ENCODE measurements at regions not wholly inside any gene's neighbourhood (a gene's known extent, or its start where the extent isn't known, plus 50 kb on each side); places are given as distances from the start of the nearest gene placed in this dataset.

GRCh38 chr2:11018651-11019185, 107.0 kb downstream of the KCNF1 start:
- DNase-seq = no peak

GRCh38 chr2:11019614-11020013, 107.9 kb downstream of the KCNF1 start:
- DNase-seq = no peak

- no peak for DNase-seq
These were observed 110.3 kb downstream of the KCNF1 start for GRCh38 chr2:11022064-11022463.

- no peak for DNase-seq
These were observed 111.0 kb downstream of the KCNF1 start for GRCh38 chr2:11022591-11023273.

GRCh38 chr2:11023326-11024258, 111.9 kb downstream of the KCNF1 start:
- DNase-seq = no peak

GRCh38 chr2:11024259-11024645, 112.5 kb downstream of the KCNF1 start:
- DNase-seq = no peak

GRCh38 chr2:11024687-11025086, 113.0 kb downstream of the KCNF1 start:
- DNase-seq = no peak

- DNase-seq = no peak
These were observed 114.7 kb downstream of the KCNF1 start for GRCh38 chr2:11026286-11026921.

GRCh38 chr2:11027195-11027594, 115.5 kb downstream of the KCNF1 start:
- DNase-seq = no peak

GRCh38 chr2:11028407-11028916, 116.7 kb downstream of the KCNF1 start:
- no peak for DNase-seq

GRCh38 chr2:11029136-11029535, 117.4 kb downstream of the KCNF1 start:
- DNase-seq = no peak

- DNase-seq = no peak
These were observed 118.3 kb downstream of the KCNF1 start for GRCh38 chr2:11030036-11030435.

- DNase-seq = no peak
These were observed 119.2 kb downstream of the KCNF1 start for GRCh38 chr2:11030909-11031308.

- DNase-seq = no peak
These were observed 120.1 kb downstream of the KCNF1 start for GRCh38 chr2:11031876-11032275.

GRCh38 chr2:11032396-11032795, 120.7 kb downstream of the KCNF1 start:
- DNase-seq = no peak

- no peak for DNase-seq
These were observed 121.4 kb downstream of the KCNF1 start for GRCh38 chr2:11033114-11033513.

GRCh38 chr2:11038641-11039040, 116.6 kb upstream of the SLC66A3 start:
- DNase-seq = no peak

GRCh38 chr2:11040992-11041391, 114.3 kb upstream of the SLC66A3 start:
- no peak for DNase-seq

GRCh38 chr2:11042841-11043240, 112.4 kb upstream of the SLC66A3 start:
- peak; percentile 6 for DNase-seq

- DNase-seq = no peak
These were observed 112.0 kb upstream of the SLC66A3 start for GRCh38 chr2:11043245-11043644.

GRCh38 chr2:11044201-11044600, 111.1 kb upstream of the SLC66A3 start:
- DNase-seq = no peak

GRCh38 chr2:11045294-11045693, 110.0 kb upstream of the SLC66A3 start:
- no peak for DNase-seq

GRCh38 chr2:11048335-11049008, 106.8 kb upstream of the SLC66A3 start:
- DNase-seq = no peak

All from midbrain (tissue), 1 donor.